Choroid plexus epithelial cell (primary cell): ENCODE measurements at regions not wholly inside any gene's neighbourhood (a gene's known extent, or its start where the extent isn't known, plus 50 kb on each side); places are given as distances from the start of the nearest gene placed in this dataset.
A peak's percentile ranks its signal among the peaks of the same experiment; 100 is the strongest.
"Not testable (repeated sequence)": the region's sequence is repeated elsewhere in the genome, so short reads cannot be mapped to it uniquely, and the experiment has no call there.

Source experiments
- DNase-seq: peaks from one replicate; pipeline ENCODE4 v3.0.0-alpha.2; 2010; ENCODE audit warnings: low read depth
- H3K4me3 ChIP-seq: 2 replicates; pipeline ENCODE4 v1.5.1; 2011; ENCODE audit warnings: low read depth, mild to moderate bottlenecking, control low read depth, low read length, moderate library complexity
- CTCF ChIP-seq: conservative IDR thresholded peaks from 2 replicates; pipeline ENCODE4 v1.5.1; 2011; ENCODE audit warnings: low read depth, mild to moderate bottlenecking, control low read depth, inconsistent platforms, low read length, moderate library complexity

- no peak for DNase-seq
- H3K4me3 ChIP-seq, result no peak overlapping the region
- TF ChIP-seq CTCF, result no peak
These were observed 226.4 kb downstream of the OPA1 start for GRCh38 chr3:193819117-193820010.

- no peak for TF ChIP-seq CTCF
- H3K4me3 ChIP-seq, result no peak overlapping the region
- DNase-seq, result no peak
These were observed 228.2 kb downstream of the OPA1 start for GRCh38 chr3:193821151-193821668.

GRCh38 chr3:193822492-193823212, 229.6 kb downstream of the OPA1 start:
- DNase-seq, result peak; percentile 13
- H3K4me3 ChIP-seq, result no peak overlapping the region
- TF ChIP-seq CTCF, result no peak

GRCh38 chr3:193823213-193823605, 230.2 kb downstream of the OPA1 start:
- not testable (repeated sequence) for DNase-seq, H3K4me3 ChIP-seq

- no peak for DNase-seq
- no peak for TF ChIP-seq CTCF
- no peak overlapping the region for H3K4me3 ChIP-seq
These were observed 231.4 kb downstream of the OPA1 start for GRCh38 chr3:193824365-193824764.

- H3K4me3 ChIP-seq, result no peak overlapping the region
- no peak for TF ChIP-seq CTCF
- no peak for DNase-seq
These were observed 232.6 kb downstream of the OPA1 start for GRCh38 chr3:193825617-193826016.

- DNase-seq, result peak; percentile 56
- TF ChIP-seq CTCF, result no peak
- no peak overlapping the region for H3K4me3 ChIP-seq
These were observed 233.3 kb downstream of the OPA1 start for GRCh38 chr3:193826159-193826795.
